GM21367 (cell line): ENCODE measurements at regions not wholly inside any gene's neighbourhood (a gene's known extent, or its start where the extent isn't known, plus 50 kb on each side); places are given as distances from the start of the nearest gene placed in this dataset.
"Not testable (repeated sequence)": the region's sequence is repeated elsewhere in the genome, so short reads cannot be mapped to it uniquely, and the experiment has no call there.

Experiments
- ATAC-seq: cut with Tn5 transposase; IDR thresholded peaks from one replicate; pipeline ENCODE4 v1.9.1; 2021; ENCODE audit not compliant: unreplicated experiment

GRCh38 chr6:56840467-56841380 lies 114.2 kb upstream of the BEND6 start:
- no peak for ATAC-seq

DNA sequence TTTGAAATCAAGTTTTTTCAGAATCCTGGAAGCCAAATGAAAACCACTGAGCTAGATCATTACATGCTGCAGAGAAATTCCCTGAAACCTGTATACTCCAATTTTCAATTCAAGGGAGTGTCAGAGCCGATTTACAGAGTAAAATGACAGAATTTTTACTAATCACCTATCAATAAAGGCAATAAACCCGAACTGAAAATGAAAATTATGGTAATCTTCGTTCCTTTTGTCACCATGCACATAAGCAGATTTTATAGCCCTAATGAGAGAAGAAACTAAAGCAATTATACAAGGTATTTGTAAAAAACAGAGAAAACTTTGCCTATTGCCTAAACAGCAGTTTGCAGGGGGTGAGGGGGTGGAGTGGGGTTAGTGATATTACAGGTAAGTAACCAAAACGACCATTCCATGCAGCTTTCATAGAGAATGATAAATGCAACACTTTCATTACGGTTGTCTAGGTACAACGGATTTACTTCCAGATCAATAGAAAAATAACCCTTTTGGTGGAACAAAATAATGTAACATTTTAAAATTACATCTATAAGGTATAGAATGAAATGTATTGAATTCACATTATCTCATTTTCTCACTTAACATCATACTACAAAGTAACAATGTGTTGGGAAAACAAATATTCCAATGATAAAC lies 115.2 kb upstream of the BEND6 start:
- ATAC-seq = no peak

GRCh38 chr6:56838965-56839364 lies 115.9 kb upstream of the BEND6 start:
- ATAC-seq = no peak

- ATAC-seq = no peak
Measured at GRCh38 chr6:56838016-56838555, 116.8 kb upstream of the BEND6 start.

- ATAC-seq = no peak
Measured at GRCh38 chr6:56837322-56837894, 117.5 kb upstream of the BEND6 start.

- no peak for ATAC-seq
Measured at GRCh38 chr6:56835612-56836011, 119.3 kb upstream of the BEND6 start.

GRCh38 chr6:56833873-56834272 lies 121.0 kb upstream of the BEND6 start:
- ATAC-seq = no peak

- ATAC-seq = no peak
Measured at GRCh38 chr6:56833127-56833791, 121.6 kb upstream of the BEND6 start.

- no peak for ATAC-seq
Measured at GRCh38 chr6:56832225-56832624, 122.7 kb upstream of the BEND6 start.

- ATAC-seq = no peak
Measured at GRCh38 chr6:56831334-56831733, 123.6 kb upstream of the BEND6 start.

DNA sequence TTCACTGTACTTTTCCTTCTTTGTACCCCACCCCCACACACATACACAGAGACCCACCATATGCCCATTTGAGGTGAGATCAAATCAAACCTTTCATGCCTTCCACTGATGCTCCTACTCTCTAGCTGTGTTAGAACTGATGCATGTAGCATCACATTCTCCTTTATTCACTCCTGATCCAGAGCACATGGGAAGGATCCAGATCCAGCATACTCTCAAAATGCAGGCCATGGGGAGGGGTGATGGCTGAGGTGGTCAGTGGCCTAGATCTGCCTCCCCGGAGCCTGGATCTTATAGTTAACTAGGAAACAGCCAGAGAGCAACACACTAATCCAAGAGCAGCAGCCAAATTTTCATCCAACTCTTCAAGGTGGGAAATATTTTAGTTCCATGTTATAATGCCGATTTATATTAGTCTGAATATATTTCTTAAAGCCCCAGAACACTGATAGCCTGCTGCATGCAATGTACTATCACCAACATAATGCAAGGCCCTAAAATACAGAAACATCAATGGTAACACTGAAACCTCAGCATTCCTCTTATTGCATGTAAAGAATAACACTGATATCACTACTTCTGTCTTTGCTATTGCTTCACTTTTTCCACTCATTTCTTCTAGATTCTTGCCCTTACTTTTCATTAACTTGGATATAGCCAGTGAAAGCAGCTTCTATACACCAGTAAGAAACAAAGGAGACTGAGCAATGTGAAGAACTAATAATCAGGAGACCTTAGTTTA lies 126.8 kb upstream of the BEND6 start:
- ATAC-seq = no peak

DNA sequence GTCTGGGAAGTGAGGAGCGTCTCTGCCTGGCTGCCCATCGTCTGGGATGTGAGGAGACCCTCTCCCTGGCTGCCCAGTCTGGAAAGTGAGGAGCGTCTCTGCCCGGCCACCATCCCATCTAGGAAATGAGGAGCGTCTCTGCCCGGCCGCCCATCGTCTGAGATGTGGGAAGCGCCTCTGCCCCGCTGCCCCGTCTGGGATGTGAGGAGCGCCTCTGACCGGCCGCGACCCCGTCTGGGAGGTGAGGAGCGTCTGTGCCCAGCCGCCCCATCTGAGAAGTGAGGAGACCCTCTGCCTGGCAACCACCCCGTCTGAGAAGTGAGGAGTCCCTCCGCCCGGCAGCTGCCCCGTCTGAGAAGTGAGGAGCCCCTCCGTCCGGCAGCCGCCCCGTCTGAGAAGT lies 130.5 kb upstream of the BEND6 start:
- not testable (repeated sequence) for ATAC-seq

GRCh38 chr6:56821005-56821432 lies 133.9 kb upstream of the BEND6 start:
- ATAC-seq = no peak

- no peak for ATAC-seq
Measured at GRCh38 chr6:56820060-56820459, 134.8 kb upstream of the BEND6 start.

DNA sequence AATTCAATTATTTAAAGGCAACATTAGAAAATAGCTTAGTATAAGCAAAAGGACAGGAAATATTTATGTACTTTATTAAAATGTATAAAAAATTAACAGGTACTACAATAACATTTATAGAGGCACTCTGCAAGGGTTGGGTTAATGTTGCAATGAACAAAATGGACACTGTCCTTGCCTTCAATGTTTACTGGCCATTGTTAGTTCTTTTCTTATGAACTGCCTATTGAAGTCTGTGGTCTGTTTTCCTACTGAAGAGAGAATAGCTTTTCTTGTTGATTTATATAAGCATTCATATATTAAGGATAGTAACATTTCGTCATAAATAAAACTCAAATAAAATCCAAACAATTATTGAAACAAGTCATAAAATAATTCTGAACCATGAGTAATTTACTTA lies 135.3 kb upstream of the BEND6 start:
- no peak for ATAC-seq

DNA sequence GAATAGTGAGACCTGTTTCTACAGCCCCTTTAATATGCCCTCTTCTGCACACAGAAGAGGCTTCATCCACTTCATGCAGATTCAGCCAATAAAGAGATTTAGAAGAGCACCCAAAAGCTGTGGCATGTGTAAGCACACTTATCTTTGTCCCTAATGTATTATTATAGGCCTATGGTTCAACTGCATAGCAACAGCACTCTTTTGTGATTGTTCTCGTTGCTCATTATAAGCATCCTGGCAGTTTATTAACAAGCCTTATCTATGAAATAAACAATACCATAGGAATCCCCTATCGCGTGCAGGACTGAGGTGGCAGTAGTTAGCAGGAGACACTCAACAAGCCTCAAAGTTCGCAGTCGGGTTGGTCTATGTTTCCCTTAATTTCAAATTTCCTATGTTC lies 138.5 kb upstream of the BEND6 start:
- ATAC-seq = no peak

DNA sequence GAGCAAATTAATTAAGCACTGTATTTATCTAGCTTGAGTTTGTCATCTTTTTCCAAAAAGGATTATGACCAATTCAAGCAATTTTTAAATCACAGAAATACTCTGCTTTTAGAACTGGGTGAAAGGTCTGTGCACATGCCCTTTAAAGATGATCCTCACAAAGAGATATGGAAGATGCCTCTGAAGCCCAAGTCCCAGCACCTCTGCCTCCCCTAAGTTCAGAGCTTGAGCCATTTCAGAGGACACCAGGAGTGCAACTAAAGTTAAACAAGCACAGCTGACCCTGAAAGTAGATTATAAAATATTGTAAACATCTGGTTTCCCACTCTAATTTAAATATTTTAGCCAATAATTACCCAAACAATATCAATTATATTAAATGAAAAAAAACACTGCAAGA lies 139.5 kb upstream of the BEND6 start:
- ATAC-seq = no peak

- ATAC-seq = no peak
Measured at GRCh38 chr6:56814802-56815201, 140.1 kb upstream of the BEND6 start.

GRCh38 chr6:56814308-56814707 lies 140.6 kb upstream of the BEND6 start:
- ATAC-seq = no peak

- not testable (repeated sequence) for ATAC-seq
Measured at GRCh38 chr6:56812851-56813250, 142.1 kb upstream of the BEND6 start.
